ENCODE measurements at regions not wholly inside any gene's neighbourhood (a gene's known extent, or its start where the extent isn't known, plus 50 kb on each side); places are given as distances from the start of the nearest gene placed in this dataset.
A peak's percentile ranks its signal among the peaks of the same experiment; 100 is the strongest.

GRCh38 chr7:34487391-34488115 lies 170.5 kb upstream of the NPSR1 start:
- Histone ChIP-seq H3K4me1 (no peaks in the 10 kb centered on the region), H3K36me3 (no peaks in the 10 kb centered on the region), H3K9me3 (replicated peaks) (no peaks in the 10 kb centered on the region), H3K4me3 (no peak overlapping the region), H3K27ac (replicated peaks) (no peak overlapping the region), H3K27me3 (ENCODE audit: low read depth) (no peaks in the 10 kb centered on the region)
- no peak for DNase-seq
- TF ChIP-seq CTCF (IDR thresholded peaks at IDR 0.05; ENCODE audit: borderline replicate concordance) = no peak
- intact Hi-C loops (cut with micrococcal nuclease) = no loop called here

GRCh38 chr7:34488766-34489165 lies 169.3 kb upstream of the NPSR1 start:
- no peak overlapping the region for H3K4me3 ChIP-seq
- H3K27me3 ChIP-seq (ENCODE audit: low read depth) = no peaks in the 10 kb centered on the region
- no peaks in the 10 kb centered on the region for H3K4me1 ChIP-seq
- intact Hi-C loops (cut with micrococcal nuclease) = no loop called here
- H3K36me3 ChIP-seq = no peaks in the 10 kb centered on the region
- no peak overlapping the region for H3K27ac ChIP-seq (replicated peaks)
- H3K9me3 ChIP-seq (replicated peaks) = no peaks in the 10 kb centered on the region
- no peak for TF ChIP-seq CTCF (IDR thresholded peaks at IDR 0.05; ENCODE audit: borderline replicate concordance)
- DNase-seq = no peak

GRCh38 chr7:34491899-34492298 lies 166.1 kb upstream of the NPSR1 start:
- no peaks in the 10 kb centered on the region for H3K4me1 ChIP-seq
- intact Hi-C loops (cut with micrococcal nuclease) = no loop called here
- no peak overlapping the region for H3K4me3 ChIP-seq
- H3K27ac ChIP-seq (replicated peaks) = no peak overlapping the region
- TF ChIP-seq CTCF (IDR thresholded peaks at IDR 0.05; ENCODE audit: borderline replicate concordance) = no peak
- H3K36me3 ChIP-seq = no peaks in the 10 kb centered on the region
- DNase-seq = no peak
- H3K27me3 ChIP-seq (ENCODE audit: low read depth) = no peaks in the 10 kb centered on the region
- H3K9me3 ChIP-seq (replicated peaks) = no peaks in the 10 kb centered on the region

GRCh38 chr7:34493752-34494151 lies 164.3 kb upstream of the NPSR1 start:
- Histone ChIP-seq H3K4me1 (no peaks in the 10 kb centered on the region), H3K9me3 (replicated peaks) (no peaks in the 10 kb centered on the region), H3K4me3 (no peak overlapping the region), H3K36me3 (no peaks in the 10 kb centered on the region), H3K27ac (replicated peaks) (no peak overlapping the region), H3K27me3 (ENCODE audit: low read depth) (no peaks in the 10 kb centered on the region)
- intact Hi-C loops (cut with micrococcal nuclease) = no loop called here
- no peak for TF ChIP-seq CTCF (IDR thresholded peaks at IDR 0.05; ENCODE audit: borderline replicate concordance)
- DNase-seq = no peak

GRCh38 chr7:34497153-34497777 lies 160.8 kb upstream of the NPSR1 start:
- H3K9me3 ChIP-seq (replicated peaks) = no peaks in the 10 kb centered on the region
- no peaks in the 10 kb centered on the region for H3K27me3 ChIP-seq (ENCODE audit: low read depth)
- TF ChIP-seq CTCF (IDR thresholded peaks at IDR 0.05; ENCODE audit: borderline replicate concordance) = peak; percentile 20
- no peaks in the 10 kb centered on the region for H3K36me3 ChIP-seq
- no peak overlapping the region for H3K27ac ChIP-seq (replicated peaks)
- no peaks in the 10 kb centered on the region for H3K4me1 ChIP-seq
- H3K4me3 ChIP-seq = no peak overlapping the region
- no peak for DNase-seq
- intact Hi-C loops (cut with micrococcal nuclease) = no loop called here
